Muscle layer of duodenum (tissue), 2 donors: ENCODE measurements at regions not wholly inside any gene's neighbourhood (a gene's known extent, or its start where the extent isn't known, plus 50 kb on each side); places are given as distances from the start of the nearest gene placed in this dataset.
"Not testable (repeated sequence)": the region's sequence is repeated elsewhere in the genome, so short reads cannot be mapped to it uniquely, and the experiment has no call there.

Experiments used
- H3K27ac ChIP-seq: one replicate; pipeline ENCODE4 v1.7.0; 2013; ENCODE audit warnings: mild to moderate bottlenecking, low read length
- H3K27me3 ChIP-seq: one replicate; pipeline ENCODE4 v1.7.0; 2013; ENCODE audit warnings: low read depth, mild to moderate bottlenecking, control low read depth, low read length
- H3K36me3 ChIP-seq, 2 donors: one replicate each; pipeline ENCODE4 v1.7.0; 2013; ENCODE audit warnings: low read length in 2 of 2, control low read depth in 1 of 2, mild to moderate bottlenecking in 1 of 2; ENCODE audit not compliant: insufficient read depth in 2 of 2, control insufficient read depth in 1 of 2
- H3K4me1 ChIP-seq, 2 donors: one replicate each; pipeline ENCODE4 v1.7.0; 2013; ENCODE audit warnings: low read length in 2 of 2, mild to moderate bottlenecking in 2 of 2, control low read depth in 1 of 2, moderate library complexity in 1 of 2; ENCODE audit not compliant: insufficient read depth in 2 of 2, control insufficient read depth in 1 of 2
- H3K4me3 ChIP-seq, 2 donors: one replicate each; pipeline ENCODE4 v1.7.0; 2013; ENCODE audit warnings: low read length in 2 of 2, low read depth in 1 of 2, mild to moderate bottlenecking in 1 of 2
- H3K9me3 ChIP-seq, 2 donors: one replicate each; pipeline ENCODE4 v1.7.0; 2013; ENCODE audit warnings: low read length in 2 of 2, control low read depth in 1 of 2, mild to moderate bottlenecking in 1 of 2; ENCODE audit not compliant: control insufficient read depth in 1 of 2
- donor health status: healthy.

DNA sequence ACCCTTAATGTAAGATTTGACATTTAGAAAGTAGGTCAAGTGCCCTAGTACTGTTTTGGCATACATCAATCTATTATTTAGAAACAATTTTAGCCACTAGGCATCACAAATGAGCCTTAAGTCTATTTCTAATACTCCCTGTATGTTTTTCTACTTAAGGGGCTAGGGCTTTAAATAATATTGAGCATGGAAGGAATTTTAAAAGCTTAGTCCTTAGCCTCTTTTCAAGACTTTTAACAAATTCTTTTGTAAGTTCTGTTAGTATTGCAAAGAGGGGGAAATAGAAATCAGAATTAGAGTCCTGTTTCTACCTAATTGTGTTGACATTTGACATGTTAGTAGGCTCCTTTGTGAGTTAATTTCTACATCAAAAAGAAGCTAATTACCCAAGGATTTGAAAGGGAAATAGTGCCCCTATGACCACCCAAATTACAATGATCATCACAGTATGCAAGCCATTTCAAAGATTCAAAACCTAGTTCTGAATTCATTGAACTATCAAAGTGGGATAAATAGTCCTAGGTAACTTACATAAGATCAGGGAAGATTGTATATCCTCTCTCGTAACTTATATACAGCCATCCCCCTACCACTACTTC lies 647.8 kb upstream of the ACO1 start:
- Histone ChIP-seq H3K27ac (no peak overlapping the region), H3K9me3 (no peaks in the 10 kb centered on the region), H3K4me1 (no peaks in the 10 kb centered on the region), H3K27me3 (no peaks in the 10 kb centered on the region), H3K36me3 (no peaks in the 10 kb centered on the region), H3K4me3 (no peak overlapping the region)

DNA sequence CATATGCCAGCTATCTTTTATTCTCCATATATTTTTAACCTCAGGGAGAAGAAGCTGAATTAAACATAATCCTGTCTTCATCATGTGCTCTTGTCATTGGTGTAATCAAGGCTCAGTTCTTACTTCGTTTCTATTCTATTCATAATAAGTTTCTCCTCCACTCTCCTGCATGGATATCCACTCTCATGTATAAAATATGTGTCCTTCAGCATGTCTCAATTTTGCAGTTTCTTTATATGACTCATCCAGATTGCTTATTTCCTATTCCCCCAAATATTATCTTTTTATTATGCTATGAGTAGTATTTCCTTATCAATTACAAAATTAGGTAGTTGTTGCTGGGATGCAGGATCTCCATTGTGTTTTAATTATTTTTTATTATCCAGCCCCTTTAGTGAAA lies 643.7 kb upstream of the ACO1 start:
- Histone ChIP-seq H3K36me3 (no peaks in the 10 kb centered on the region), H3K27ac (no peak overlapping the region), H3K9me3 (no peaks in the 10 kb centered on the region), H3K4me1 (no peaks in the 10 kb centered on the region), H3K27me3 (no peaks in the 10 kb centered on the region), H3K4me3 (no peak overlapping the region)

DNA sequence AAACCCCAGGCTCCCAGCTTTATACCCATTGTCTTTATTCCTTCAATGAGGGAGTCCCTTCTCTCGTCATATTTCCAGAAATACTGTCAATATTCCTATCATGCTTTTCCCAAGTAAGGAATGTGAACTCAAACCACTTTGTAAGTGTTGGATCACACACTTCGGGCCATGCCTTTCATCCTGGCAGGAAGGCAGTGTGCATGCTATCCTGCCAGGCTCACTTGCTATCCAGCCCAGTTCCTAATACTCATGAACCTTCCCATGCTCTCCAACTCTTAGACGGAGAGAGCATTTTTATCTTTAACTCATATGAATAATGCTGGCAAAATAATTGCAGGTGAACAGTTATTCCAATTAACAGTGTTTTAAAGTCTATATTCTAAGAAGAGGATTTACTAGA lies 639.9 kb upstream of the ACO1 start:
- no peaks in the 10 kb centered on the region for H3K27me3 ChIP-seq
- H3K36me3 ChIP-seq = no peaks in the 10 kb centered on the region
- H3K4me3 ChIP-seq = no peak overlapping the region
- peaks cover 0 to 5% of the 10 kb centered on the region in 2 donors for H3K9me3 ChIP-seq
- no peaks in the 10 kb centered on the region for H3K4me1 ChIP-seq
- H3K27ac ChIP-seq = no peak overlapping the region

DNA sequence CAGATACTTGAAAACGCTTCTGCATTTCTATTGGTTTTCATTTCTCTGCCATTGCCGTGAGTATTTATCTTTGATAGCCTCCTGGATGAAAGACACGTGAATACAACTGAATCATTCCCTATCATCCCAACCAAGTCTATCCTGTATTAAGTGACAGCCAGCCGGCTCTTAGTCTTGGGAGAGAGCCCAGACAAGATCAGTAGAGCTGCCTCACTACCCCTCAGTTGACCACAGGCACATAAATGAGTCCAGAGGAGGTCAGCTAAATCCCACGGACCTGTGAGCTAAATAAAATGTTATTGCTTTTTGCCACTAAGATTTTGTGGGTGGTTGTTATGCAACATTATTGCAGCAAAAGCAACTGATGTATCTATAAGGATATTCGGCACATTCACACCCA lies 639.0 kb upstream of the ACO1 start:
- Histone ChIP-seq H3K27me3 (no peaks in the 10 kb centered on the region), H3K9me3 (peaks cover 0 to 5% of the 10 kb centered on the region in 2 donors), H3K4me1 (no peaks in the 10 kb centered on the region), H3K27ac (no peak overlapping the region), H3K36me3 (no peaks in the 10 kb centered on the region), H3K4me3 (no peak overlapping the region)

DNA sequence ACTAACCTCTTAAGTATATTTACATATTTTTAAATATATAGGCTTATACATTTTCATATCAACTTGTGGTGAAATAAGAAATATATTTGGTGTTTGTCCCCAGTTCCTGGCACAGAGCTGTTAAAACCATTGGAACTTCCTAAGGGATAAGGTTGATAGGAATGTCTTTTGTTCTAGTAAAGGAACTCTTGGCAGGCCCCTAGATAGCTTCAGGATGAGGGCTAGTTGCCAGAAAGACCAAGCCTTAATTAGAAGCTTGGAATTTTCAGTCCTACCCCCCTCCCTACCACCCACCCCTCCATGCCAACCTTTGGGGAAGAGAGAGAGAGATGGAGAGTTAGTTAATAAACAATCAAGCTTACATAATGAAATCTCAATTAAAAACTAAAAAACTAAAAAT lies 638.6 kb upstream of the ACO1 start:
- H3K27ac ChIP-seq = no peak overlapping the region
- H3K36me3 ChIP-seq = no peaks in the 10 kb centered on the region
- no peak overlapping the region for H3K4me3 ChIP-seq
- no peaks in the 10 kb centered on the region for H3K4me1 ChIP-seq
- peaks cover 0 to 5% of the 10 kb centered on the region in 2 donors for H3K9me3 ChIP-seq
- no peaks in the 10 kb centered on the region for H3K27me3 ChIP-seq

DNA sequence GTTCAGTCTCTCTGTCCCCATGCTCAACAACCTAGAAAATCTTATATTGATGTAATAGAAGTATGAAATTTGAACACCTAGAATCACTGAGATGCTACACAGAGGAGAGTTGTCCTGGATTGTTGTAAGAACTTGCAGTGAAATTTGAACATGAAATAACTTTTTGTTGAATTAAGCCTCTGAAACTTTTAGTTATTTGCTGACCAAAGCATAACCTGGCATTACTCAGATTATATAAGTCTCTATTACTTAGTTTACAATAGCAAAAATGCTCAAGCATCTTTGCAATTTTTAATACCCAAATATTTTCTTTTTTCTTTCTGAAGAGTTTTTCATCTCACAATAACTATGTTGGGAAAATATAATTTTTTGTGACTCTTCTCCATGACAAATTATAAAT lies 630.7 kb upstream of the ACO1 start:
- no peaks in the 10 kb centered on the region for H3K36me3 ChIP-seq
- H3K9me3 ChIP-seq = peaks cover 0 to 5% of the 10 kb centered on the region in 2 donors
- no peaks in the 10 kb centered on the region for H3K27me3 ChIP-seq
- no peak overlapping the region for H3K4me3 ChIP-seq
- no peak overlapping the region for H3K27ac ChIP-seq
- no peaks in the 10 kb centered on the region for H3K4me1 ChIP-seq

DNA sequence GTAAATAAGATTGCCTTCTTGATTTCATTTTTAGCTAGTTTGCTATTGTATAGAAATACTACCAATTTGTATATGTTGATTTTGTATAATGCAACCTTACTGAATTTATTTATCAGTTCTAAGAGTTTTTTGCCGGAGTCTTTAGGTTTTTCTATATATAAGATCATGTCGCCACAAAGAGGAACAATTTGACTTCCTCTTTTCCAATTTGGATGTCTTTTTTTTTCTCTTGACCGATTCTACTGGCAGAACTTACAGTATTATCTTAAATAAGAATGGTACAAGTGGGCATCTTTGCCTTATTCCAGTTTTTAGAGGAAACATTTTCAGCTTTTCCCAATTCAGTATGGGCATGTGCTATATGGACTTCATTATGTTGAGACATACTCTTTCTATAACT lies 624.7 kb upstream of the ACO1 start:
- no peak overlapping the region for H3K27ac ChIP-seq
- H3K9me3 ChIP-seq = peaks cover 0 to under 1% of the 10 kb centered on the region in 2 donors
- no peaks in the 10 kb centered on the region for H3K36me3 ChIP-seq
- H3K4me3 ChIP-seq = no peak overlapping the region
- H3K27me3 ChIP-seq = no peaks in the 10 kb centered on the region
- no peaks in the 10 kb centered on the region for H3K4me1 ChIP-seq

DNA sequence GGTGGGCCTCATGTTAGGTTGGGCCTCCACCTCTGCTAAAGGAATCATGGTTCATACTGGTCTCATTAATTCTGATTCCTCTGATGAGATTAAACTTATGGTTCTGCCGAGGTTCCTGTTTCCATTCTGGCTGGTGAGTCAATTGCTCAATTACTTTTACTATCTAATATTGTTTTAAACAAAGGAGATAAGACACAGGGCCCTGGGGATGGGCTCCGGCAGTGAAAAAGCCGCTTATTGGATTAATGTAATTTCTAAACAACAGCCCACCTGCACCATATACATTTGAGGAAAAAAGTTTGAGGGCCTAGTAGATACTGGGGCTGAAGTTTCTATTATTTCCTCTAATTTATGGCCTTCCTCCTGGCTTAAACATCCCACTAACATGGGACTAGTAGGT lies 610.4 kb upstream of the ACO1 start:
- not testable (repeated sequence) for H3K27me3 ChIP-seq, H3K4me3 ChIP-seq, H3K27ac ChIP-seq, H3K36me3 ChIP-seq, H3K9me3 ChIP-seq, H3K4me1 ChIP-seq

DNA sequence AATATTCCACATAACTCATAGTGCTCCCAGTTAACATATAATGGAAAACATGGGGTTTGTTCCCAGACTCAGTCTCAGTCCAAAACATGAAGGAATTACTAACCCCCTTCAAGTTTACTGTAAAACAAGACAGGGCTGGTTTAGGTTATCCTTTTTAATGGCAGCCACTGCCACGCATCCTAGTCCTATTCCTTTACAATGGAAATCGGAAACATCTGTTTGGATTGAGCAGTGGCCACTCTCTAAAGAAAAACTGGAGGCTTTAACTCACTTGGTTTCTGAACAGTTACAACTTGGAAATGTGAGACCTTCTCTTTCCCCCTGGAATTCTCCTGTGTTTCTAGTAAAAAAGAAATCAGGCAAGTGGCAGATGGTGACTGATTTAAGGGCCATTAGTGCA lies 609.9 kb upstream of the ACO1 start:
- H3K27ac ChIP-seq = no peak overlapping the region
- no peaks in the 10 kb centered on the region for H3K27me3 ChIP-seq
- H3K4me3 ChIP-seq = no peak overlapping the region
- peaks cover 4 to 8% of the 10 kb centered on the region in 2 donors for H3K9me3 ChIP-seq
- H3K4me1 ChIP-seq = no peaks in the 10 kb centered on the region
- no peaks in the 10 kb centered on the region for H3K36me3 ChIP-seq

DNA sequence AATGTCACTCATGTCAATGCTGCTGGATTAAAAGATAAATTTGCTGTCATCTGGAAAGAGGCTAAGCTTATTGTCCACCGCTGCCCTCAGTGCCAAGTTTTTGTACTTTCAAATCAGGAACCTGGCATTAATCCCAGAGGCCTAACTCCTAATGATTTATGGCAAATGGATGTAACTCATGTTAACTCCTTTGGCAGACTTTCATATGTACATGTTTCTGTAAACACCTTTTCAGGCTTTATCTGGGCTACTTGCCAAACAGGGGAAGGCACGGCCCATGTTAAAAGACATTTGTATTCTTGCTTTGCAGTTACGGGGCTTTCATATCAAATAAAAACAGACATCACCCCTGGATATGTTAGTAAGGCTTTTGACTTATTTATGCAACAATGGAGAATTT lies 608.0 kb upstream of the ACO1 start:
- no peaks in the 10 kb centered on the region for H3K27me3 ChIP-seq
- H3K4me3 ChIP-seq = no peak overlapping the region
- no peaks in the 10 kb centered on the region for H3K4me1 ChIP-seq
- H3K36me3 ChIP-seq = no peaks in the 10 kb centered on the region
- H3K27ac ChIP-seq = no peak overlapping the region
- H3K9me3 ChIP-seq = peaks cover 4 to 9% of the 10 kb centered on the region in 2 donors

DNA sequence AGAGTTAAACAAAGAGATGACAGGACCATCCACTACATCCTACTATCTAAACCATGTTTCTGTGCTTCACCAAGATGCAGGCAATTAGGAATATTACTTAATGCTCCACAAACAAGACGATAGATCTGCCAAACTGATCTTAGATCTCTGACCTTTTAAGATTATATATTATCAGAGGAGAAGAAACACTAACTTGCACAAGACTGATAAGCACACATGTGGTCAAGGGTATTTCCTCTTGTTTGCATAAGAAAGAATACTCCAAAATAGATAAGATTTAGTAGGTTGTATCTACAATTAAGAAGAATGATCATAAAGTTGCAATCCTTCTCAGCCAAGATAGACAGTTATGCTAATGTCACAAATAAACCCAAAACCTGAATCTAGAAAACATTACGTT lies 601.0 kb upstream of the ACO1 start:
- Histone ChIP-seq H3K4me3 (no peak overlapping the region), H3K4me1 (no peaks in the 10 kb centered on the region), H3K27ac (no peak overlapping the region), H3K27me3 (no peaks in the 10 kb centered on the region), H3K36me3 (no peaks in the 10 kb centered on the region), H3K9me3 (peaks cover 0 to 5% of the 10 kb centered on the region in 2 donors)

DNA sequence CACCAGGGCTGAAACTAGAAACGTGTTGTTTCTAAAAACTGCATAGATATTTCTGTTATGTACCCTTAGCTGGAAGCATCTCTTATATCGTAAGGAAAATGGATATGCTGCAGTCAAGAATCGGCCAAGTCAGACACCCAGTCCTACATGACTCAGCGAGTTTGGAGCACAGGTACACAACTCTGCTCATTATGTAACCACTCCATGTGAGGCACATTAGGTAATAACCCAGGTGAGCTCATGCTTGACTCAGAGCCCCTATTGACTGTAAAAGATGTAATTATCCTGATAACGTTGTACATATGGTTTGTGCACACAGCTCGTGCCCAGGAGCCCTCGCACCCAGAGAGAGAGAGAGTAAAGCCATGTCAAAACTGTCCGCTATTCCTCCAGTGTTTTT lies 593.7 kb upstream of the ACO1 start:
- Histone ChIP-seq H3K36me3 (no peaks in the 10 kb centered on the region), H3K27ac (no peak overlapping the region), H3K4me1 (no peaks in the 10 kb centered on the region), H3K9me3 (no peaks in the 10 kb centered on the region), H3K4me3 (no peak overlapping the region), H3K27me3 (no peaks in the 10 kb centered on the region)
